Mesodermal cell (in vitro differentiated cells): ENCODE measurements at regions not wholly inside any gene's neighbourhood (a gene's known extent, or its start where the extent isn't known, plus 50 kb on each side); places are given as distances from the start of the nearest gene placed in this dataset.
A peak's percentile ranks its signal among the peaks of the same experiment; 100 is the strongest.

Experiments used
- H3K27ac ChIP-seq: 2 replicates; pipeline ENCODE4 v1.7.0; 2013; ENCODE audit warnings: mild to moderate bottlenecking, low read depth, low read length, moderate library complexity; ENCODE audit not compliant: severe bottlenecking
- H3K36me3 ChIP-seq: 2 replicates; pipeline ENCODE4 v1.7.1; 2013; ENCODE audit warnings: mild to moderate bottlenecking, low read length, moderate library complexity; ENCODE audit not compliant: control insufficient read depth, insufficient read depth
- H3K4me1 ChIP-seq: one replicate; pipeline ENCODE4 v1.7.1; 2013; ENCODE audit warnings: mild to moderate bottlenecking, low read length; ENCODE audit not compliant: insufficient read depth, control insufficient read depth, poor library complexity, severe bottlenecking
- H3K4me3 ChIP-seq: 2 replicates; pipeline ENCODE4 v1.7.0; 2013; ENCODE audit warnings: low read length, control low read depth, mild to moderate bottlenecking; ENCODE audit not compliant: insufficient read depth, poor library complexity, severe bottlenecking; ENCODE audit errors: extremely low read depth
- H3K9me3 ChIP-seq: 2 replicates; pipeline ENCODE4 v1.7.1; 2013; ENCODE audit warnings: mild to moderate bottlenecking, low read length, moderate library complexity; ENCODE audit not compliant: control insufficient read depth
- WGBS, 2 experiments: methylation state at CpG; one replicate each; pipeline ENCODE4 v1.1.5; 2013; ENCODE audit warnings: missing lambda C conversion rate in 2 of 2; ENCODE audit not compliant: insufficient coverage in 2 of 2; 5-methylcytosine and 5-hydroxymethylcytosine counted together

DNA sequence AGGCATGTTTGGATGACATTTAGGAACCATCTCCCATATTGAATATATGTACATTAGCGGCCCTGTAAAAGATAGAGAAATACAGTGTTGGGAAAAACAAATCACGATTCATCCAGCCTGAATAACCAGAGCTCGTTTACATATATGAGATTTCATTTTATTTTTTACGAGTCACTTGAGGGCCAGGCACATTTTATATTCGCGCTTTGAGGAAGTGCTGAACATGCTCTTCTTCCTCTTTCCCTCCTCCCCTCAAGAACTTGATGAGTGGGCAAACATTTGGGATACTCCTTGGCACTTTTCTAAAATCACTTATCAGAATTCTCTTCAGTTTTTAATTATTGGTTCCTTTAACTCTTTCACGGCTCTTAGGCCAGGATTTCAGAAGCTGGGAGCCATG lies 268.0 kb upstream of the TANK start:
- Histone ChIP-seq H3K4me1 (no peaks in the 10 kb centered on the region), H3K4me3 (no peak overlapping the region), H3K27ac (no peak overlapping the region), H3K9me3 (no peaks in the 10 kb centered on the region), H3K36me3 (no peaks in the 10 kb centered on the region)
- 94 to 100% methylated on average over 5 to 6 of the region's 7 CpGs for WGBS, 2 experiments

DNA sequence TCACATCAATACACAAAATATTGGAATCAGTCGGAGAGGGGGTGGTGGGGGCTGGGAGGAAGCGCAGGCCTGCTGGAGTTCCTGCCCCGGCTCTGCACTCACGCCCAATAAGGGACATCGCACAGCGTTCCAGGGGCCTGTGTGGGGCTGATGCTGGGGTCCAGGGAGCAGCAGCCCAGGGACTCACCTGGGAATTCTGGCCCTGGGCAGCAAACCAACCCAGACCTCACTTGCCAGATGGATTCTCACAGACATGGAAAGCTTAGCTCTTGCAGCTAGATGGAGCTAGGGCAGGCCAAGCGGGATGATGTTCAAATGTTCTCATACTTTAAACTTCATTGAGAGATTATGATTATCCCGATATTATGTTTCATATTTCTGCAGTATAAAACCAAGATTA lies 266.6 kb upstream of the TANK start:
- Histone ChIP-seq H3K9me3 (no peaks in the 10 kb centered on the region), H3K4me3 (no peak overlapping the region), H3K36me3 (no peaks in the 10 kb centered on the region), H3K27ac (no peak overlapping the region), H3K4me1 (no peaks in the 10 kb centered on the region)
- WGBS, 2 experiments = 80% methylated on average over 1 of the region's 8 CpGs; no CpG with 5 or more reads in 1 of the 2 experiments

DNA sequence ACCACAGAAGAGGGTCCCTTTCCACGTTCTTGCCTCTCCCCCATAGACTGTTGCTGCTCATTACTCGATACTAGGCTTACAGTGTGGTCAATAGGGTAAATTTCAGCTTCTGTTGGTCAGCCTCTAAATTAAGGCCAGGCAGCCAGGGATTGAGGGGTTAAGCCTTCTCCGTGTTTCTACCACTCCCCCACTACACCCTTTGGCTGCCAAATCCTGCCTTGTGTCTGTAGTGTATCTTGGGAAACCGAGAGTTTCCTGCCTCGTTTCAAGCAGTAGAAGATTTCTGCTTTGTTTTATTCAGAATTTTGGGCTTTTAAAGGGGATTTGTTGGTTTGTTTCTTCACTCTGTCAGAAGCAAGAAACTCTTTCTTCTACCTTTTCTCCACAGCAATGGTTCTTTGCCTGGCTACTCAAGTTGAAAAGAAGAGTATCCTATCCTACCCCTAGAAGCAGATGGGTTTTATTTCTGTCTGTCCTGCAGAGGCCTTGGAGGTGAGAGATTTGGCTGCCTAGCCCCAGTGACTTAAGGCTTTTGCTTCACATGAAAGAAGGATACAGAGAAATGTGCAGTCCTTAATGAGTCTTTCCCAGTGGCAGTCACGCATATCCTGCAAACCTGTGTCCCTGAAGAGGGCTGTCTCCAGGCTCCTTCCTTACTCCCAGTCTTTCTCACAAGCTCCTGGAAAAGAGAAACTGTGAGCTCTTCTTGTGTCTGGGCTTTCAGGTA lies 261.5 kb upstream of the TANK start:
- Histone ChIP-seq H3K9me3 (no peaks in the 10 kb centered on the region), H3K4me1 (peaks cover 4% of the 10 kb centered on the region), H3K4me3 (no peak overlapping the region), H3K27ac (no peak overlapping the region), H3K36me3 (no peaks in the 10 kb centered on the region)
- WGBS, 2 experiments = 69 to 100% methylated on average over 1 to 2 of the region's 6 CpGs

DNA sequence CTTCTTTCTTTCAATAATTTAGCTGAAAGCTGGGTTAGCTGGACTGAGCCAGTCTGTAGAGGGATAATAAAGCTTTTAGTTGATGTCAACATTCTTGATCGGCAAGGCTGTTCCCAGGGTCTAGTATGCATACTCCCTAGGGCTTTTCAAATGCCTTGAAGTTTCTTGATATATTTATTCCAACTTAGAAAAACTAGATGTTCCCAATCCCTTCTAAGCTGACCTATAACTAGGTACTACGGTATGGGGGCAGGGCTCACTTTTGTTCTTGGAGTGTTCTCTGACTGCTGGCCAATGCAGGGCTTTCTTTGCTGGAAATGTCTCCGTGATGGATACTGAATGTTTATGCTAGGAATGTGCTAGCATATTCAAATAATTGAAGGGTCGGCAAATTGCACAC lies 258.6 kb upstream of the TANK start:
- Histone ChIP-seq H3K36me3 (no peaks in the 10 kb centered on the region), H3K9me3 (no peaks in the 10 kb centered on the region), H3K4me1 (peaks cover 4% of the 10 kb centered on the region), H3K4me3 (no peak overlapping the region), H3K27ac (peak overlapping the region; percentile 25)
- WGBS, 2 experiments = no CpG with 5 or more reads among the region's 4 CpGs

DNA sequence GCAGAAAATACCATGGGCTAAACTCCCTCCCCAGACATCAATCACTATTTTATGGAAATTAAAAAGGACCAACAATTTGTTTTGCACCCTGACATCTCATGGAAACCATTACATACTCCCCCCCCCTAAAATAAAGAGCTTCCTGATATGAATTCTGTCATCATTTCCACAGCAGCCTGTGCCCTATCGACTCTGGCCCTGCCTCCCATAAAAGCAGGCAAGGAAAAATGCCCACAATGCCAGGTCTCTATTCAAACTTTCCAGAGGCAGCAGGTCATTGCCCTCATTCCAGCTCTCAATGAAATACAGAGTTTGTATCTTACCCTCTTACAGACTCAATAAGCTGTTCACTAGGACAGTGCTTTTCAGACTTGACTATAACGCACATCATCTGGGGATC lies 254.4 kb upstream of the TANK start:
- Histone ChIP-seq H3K36me3 (no peaks in the 10 kb centered on the region), H3K27ac (no peak overlapping the region), H3K4me1 (peaks cover 4% of the 10 kb centered on the region), H3K9me3 (no peaks in the 10 kb centered on the region), H3K4me3 (no peak overlapping the region)
- 93 to 100% methylated on average over 2 of the region's 2 CpGs for WGBS, 2 experiments

DNA sequence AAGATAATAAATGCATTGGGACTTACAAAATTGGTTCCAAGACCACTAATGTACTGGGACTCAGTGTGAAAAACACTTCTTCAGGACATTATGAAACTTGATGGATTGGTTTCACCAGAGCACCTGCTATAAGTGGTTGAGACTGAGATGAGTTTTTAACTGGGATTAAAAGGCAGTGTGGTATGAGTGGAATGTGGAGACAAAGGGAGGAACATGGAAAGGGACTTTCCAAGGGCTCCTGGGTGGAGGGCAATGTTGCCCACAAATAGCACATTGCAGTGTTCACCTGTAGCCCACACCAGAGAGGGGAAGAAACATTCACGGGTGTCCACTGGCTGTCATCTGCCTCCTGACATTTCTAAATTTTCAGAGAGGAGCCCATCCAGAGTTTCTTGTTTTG lies 253.3 kb upstream of the TANK start:
- Histone ChIP-seq H3K9me3 (no peaks in the 10 kb centered on the region), H3K4me3 (no peak overlapping the region), H3K4me1 (peaks cover 8% of the 10 kb centered on the region), H3K36me3 (no peaks in the 10 kb centered on the region), H3K27ac (no peak overlapping the region)
- 100% methylated on average over 1 of the region's 1 CpG for WGBS, 2 experiments

DNA sequence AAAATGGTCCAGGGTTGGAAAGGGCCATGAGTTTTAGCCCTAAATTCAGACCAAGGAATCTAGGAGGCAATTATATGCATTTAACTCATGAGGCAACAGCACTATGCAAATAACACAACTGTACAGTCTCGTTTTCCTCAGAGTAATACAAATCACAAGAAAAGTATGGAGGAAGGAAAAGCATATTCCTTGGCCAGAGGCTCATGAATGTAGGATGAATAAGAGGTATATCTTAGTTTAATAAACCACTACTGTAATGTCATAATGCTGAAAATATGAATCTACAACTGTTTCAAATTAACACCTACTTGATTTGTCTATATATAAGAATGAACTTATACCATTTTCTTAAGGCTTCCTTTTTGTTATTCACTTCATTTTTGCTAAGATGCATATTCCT lies 252.5 kb upstream of the TANK start:
- H3K9me3 ChIP-seq = no peaks in the 10 kb centered on the region
- H3K36me3 ChIP-seq = no peaks in the 10 kb centered on the region
- no peak overlapping the region for H3K4me3 ChIP-seq
- no peak overlapping the region for H3K27ac ChIP-seq
- H3K4me1 ChIP-seq = peaks cover 7% of the 10 kb centered on the region
- WGBS, 2 experiments = no CpG with 5 or more reads among the region's 1 CpG

DNA sequence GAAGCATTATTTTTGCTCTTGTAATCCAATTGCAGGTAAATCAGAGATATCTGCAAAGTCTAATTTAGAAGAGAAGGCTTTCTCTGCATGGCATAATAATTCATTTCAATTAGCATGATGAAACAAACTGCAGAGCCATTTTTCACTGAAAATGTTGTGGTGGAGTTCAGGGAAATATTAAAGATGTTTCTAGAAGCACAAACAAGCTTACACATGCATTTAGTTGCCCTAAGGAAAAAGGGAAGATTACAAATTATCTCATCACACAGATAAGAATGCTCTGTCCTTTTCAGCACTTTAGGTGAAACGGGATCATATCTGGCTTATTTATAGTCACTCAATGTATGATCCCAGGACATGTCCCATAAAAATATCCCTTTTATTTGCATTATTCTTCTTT lies 252.1 kb upstream of the TANK start:
- Histone ChIP-seq H3K4me1 (peaks cover 7% of the 10 kb centered on the region), H3K9me3 (no peaks in the 10 kb centered on the region), H3K27ac (no peak overlapping the region), H3K36me3 (no peaks in the 10 kb centered on the region), H3K4me3 (no peak overlapping the region)
- 83% methylated on average over 1 of the region's 1 CpG; no CpG with 5 or more reads in 1 of the 2 experiments for WGBS, 2 experiments

DNA sequence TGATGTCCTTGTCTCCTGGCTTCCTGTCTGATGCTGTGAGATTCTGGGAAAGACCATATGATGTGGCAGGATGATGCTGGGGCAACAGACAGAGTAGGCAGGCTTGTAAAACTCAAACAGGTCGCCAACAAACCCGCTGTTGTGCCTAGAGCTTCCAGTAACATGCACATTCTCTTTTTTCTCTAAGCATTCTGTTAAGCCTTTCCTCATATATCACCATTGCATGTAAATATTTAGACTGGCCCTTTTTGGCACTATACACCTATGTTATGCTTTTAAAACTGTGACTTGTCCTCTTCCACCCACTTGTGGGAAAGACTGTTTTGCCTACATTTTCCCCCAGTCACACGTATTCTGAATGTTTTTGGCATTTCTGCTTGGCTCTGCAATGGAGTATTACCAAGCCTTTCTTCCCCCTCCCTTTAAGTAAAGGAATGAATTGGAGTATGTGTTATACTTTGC lies 250.4 kb upstream of the TANK start:
- Histone ChIP-seq H3K36me3 (no peaks in the 10 kb centered on the region), H3K9me3 (no peaks in the 10 kb centered on the region), H3K4me3 (no peak overlapping the region), H3K4me1 (peaks cover 7% of the 10 kb centered on the region), H3K27ac (peak overlapping the region; percentile 3)
- WGBS, 2 experiments = 74 to 81% methylated on average over 2 of the region's 3 CpGs

DNA sequence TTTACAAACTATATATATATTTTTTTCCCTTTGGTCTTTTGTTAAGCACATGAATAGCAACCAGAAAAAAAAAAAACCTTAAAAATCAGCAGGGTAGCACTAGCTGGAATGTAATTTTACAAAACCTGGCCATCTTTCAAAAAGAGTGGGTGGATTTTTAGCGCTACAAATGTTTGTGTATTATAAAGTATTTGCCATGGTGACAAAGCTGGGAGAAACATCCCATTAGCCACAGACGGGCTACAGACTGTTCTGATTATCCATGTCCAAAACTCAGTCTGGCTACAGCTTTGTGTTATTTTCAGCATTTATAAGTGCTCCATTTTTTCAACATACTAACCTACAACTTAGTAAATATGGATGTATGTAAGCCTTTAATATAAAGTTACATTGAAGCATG lies 249.5 kb upstream of the TANK start:
- WGBS, 2 experiments = 100% methylated on average over 1 of the region's 2 CpGs; no CpG with 5 or more reads in 1 of the 2 experiments
- H3K36me3 ChIP-seq = no peaks in the 10 kb centered on the region
- no peaks in the 10 kb centered on the region for H3K9me3 ChIP-seq
- no peak overlapping the region for H3K4me3 ChIP-seq
- H3K4me1 ChIP-seq = peaks cover 7% of the 10 kb centered on the region
- H3K27ac ChIP-seq = no peak overlapping the region

DNA sequence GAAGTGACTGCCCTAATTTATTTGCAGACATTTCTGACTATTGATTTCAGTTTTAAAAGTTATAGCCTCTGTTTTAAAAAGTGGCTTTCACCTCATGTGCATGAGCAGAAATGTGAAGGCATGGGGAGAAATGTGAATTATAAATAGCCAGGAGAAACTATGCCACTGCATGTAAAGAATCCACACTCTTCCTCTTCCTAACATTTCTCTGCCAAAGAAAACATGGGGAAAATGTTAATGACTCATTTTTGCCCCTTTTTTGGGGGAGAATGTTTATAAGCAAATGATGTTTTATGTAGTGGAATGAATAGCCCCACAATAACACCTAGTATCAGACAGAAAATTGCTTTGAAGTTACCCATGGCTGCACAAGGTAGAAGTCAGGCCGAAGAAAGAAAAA lies 249.0 kb upstream of the TANK start:
- Histone ChIP-seq H3K36me3 (no peaks in the 10 kb centered on the region), H3K4me1 (peaks cover 7% of the 10 kb centered on the region), H3K27ac (no peak overlapping the region), H3K4me3 (no peak overlapping the region), H3K9me3 (no peaks in the 10 kb centered on the region)
- WGBS, 2 experiments = no CpG with 5 or more reads among the region's 1 CpG
